GM12878 (cell line): ENCODE measurements at regions not wholly inside any gene's neighbourhood (a gene's known extent, or its start where the extent isn't known, plus 50 kb on each side); places are given as distances from the start of the nearest gene placed in this dataset.
"Not testable (repeated sequence)": the region's sequence is repeated elsewhere in the genome, so short reads cannot be mapped to it uniquely, and the experiment has no call there.

Experiments used
- ATAC-seq: fragments of 200-7000 bp; cut with Tn5 transposase; 3 replicates; pipeline ENCODE4 v1.9.1; 2020; ENCODE audit warnings: mild to moderate bottlenecking, moderate library complexity
- BruUV-seq: library from RNA; stranded (reverse); fragments of 400-500 nt; replicated peaks from 2 replicates; lab custom pipeline; 2021; lab: Mats Ljungman, UMichigan
- CTCF ChIA-PET: fragments of 300-600 bp; sonication (Branson Sonifier 250); formaldehyde crosslinking; extraction: SDS; loops from one replicate; lab custom pipeline; 2021; ENCODE audit warnings: inconsistent platforms; lab: Yijun Ruan, JAX
- POLR2A ChIA-PET: fragments of 350-600 bp; formaldehyde crosslinking; extraction: SDS; loops from one replicate; lab custom pipeline; 2021; ENCODE audit warnings: inconsistent platforms; lab: Charles Lee
- RAD21 ChIA-PET: fragments of 300-600 bp; sonication (Branson Sonifier 250); formaldehyde crosslinking; loops from one replicate; lab custom pipeline; 2023; ENCODE audit warnings: antibody characterized with exemption; ENCODE audit not compliant: unreplicated experiment; lab: Charles Lee
- SMC1A ChIA-PET: fragments of 300-600 bp; sonication (Branson Sonifier 250); formaldehyde crosslinking; loops from one replicate; lab custom pipeline; 2023; ENCODE audit not compliant: unreplicated experiment, uncharacterized antibody; lab: Charles Lee
- DNase-seq: peaks from one replicate; pipeline ENCODE4 v3.0.0-alpha.2; 2011; ENCODE audit warnings: low read depth, low spot score
- FAIRE-seq: peaks from 3 replicates; lab custom pipeline; 2011; peaks lifted over from hg19 to GRCh38; lab: Jason Lieb, UNC
- H2AFZ ChIP-seq: 2 replicates; pipeline ENCODE4 v1.6.0; 2011; ENCODE audit warnings: low read depth, low read length, control low read depth; ENCODE audit not compliant: control insufficient read depth
- H3K27ac ChIP-seq: 2 replicates; pipeline ENCODE4 v1.5.1; 2011; ENCODE audit warnings: control low read depth; ENCODE audit not compliant: control insufficient read depth, insufficient read depth
- H3K27me3 ChIP-seq, 2 experiments: replicated peaks in 1 of 2; 2 replicates each; pipeline versions ENCODE4 v1.6.0 to v1.6.1; 2011; ENCODE audit warnings: low read length in 1 of 2; ENCODE audit not compliant: control insufficient read depth in 2 of 2, insufficient read depth in 2 of 2
- H3K36me3 ChIP-seq, 2 experiments: 2 replicates each; pipeline ENCODE4 v1.5.1; 2011; ENCODE audit warnings: low read length in 1 of 2; ENCODE audit not compliant: control insufficient read depth in 2 of 2, insufficient read depth in 2 of 2
- H3K4me1 ChIP-seq: 2 replicates; pipeline ENCODE4 v1.6.1; 2011; ENCODE audit warnings: mild to moderate bottlenecking, low read length, moderate library complexity, mixed read lengths; ENCODE audit not compliant: control insufficient read depth, insufficient read depth
- H3K4me2 ChIP-seq: 2 replicates; pipeline ENCODE4 v1.6.0; 2011; ENCODE audit warnings: control low read depth; ENCODE audit not compliant: control insufficient read depth, insufficient read depth
- H3K4me3 ChIP-seq: fragments of 200-600 bp; sonication (generic); 2 replicates; pipeline ENCODE4 v1.5.1; 2016
- H3K79me2 ChIP-seq: 2 replicates; pipeline ENCODE4 v1.6.0; 2011; ENCODE audit warnings: low read length; ENCODE audit not compliant: control insufficient read depth, insufficient read depth
- H3K9ac ChIP-seq: 2 replicates; pipeline ENCODE4 v1.8.0; 2011; ENCODE audit warnings: low read length, control low read depth, mixed read lengths; ENCODE audit not compliant: control insufficient read depth, insufficient read depth
- H3K9me3 ChIP-seq: replicated peaks from 3 replicates; pipeline ENCODE4 v1.5.1; 2011; ENCODE audit warnings: mild to moderate bottlenecking, low read length; ENCODE audit not compliant: control insufficient read depth, insufficient read depth
- H4K20me1 ChIP-seq: 2 replicates; pipeline ENCODE4 v1.6.0; 2011; ENCODE audit not compliant: control insufficient read depth, insufficient read depth
- EED ChIP-seq: sonication (generic); IDR thresholded peaks from 2 replicates; pipeline ENCODE4 v1.6.1; 2016; ENCODE audit warnings: antibody characterized with exemption, low read depth
- SREBF2 ChIP-seq: IDR thresholded peaks from 2 replicates; pipeline ENCODE4 v1.6.1; 2012; ENCODE audit warnings: mild to moderate bottlenecking, low read length
- WGBS: methylation state at CpG from one replicate; pipeline ENCODE4 v1.1.6; 2016; ENCODE audit warnings: low lambda C conversion rate; ENCODE audit not compliant: insufficient replicate concordance, insufficient coverage; ENCODE audit errors: missing lambda C conversion rate; 5-methylcytosine and 5-hydroxymethylcytosine counted together
- in situ Hi-C: fragments of 300-500 bp; cut with MboI; formaldehyde crosslinking; loops from 9 replicates; pipeline ENCODE4 v1.14.3; 2018; ENCODE audit warnings: mixed read lengths
- intact Hi-C: fragments of 100-400 bp; cut with micrococcal nuclease; formaldehyde crosslinking; loops from one replicate; pipeline ENCODE4 v1.14.2; 2022; ENCODE audit not compliant: unreplicated experiment

DNA sequence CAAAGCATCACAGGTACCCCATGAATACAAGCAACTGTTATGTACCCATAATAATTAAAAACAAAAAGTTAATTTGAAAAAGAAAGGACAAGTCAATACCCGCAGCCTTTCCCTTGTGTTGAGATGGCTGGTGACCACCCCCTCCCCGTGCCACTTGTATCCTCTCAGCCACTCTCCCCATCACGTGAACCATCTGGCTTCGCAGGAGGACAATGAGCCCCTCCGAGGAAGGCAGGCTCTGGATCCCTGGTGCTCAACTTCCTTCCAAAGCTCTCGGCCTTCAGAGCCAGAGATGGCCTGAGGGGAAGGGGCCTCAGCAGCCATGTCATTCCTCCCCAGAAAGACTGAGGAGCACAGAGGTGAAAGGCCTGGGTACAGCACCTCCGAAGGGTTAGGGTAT is 120.4 kb upstream of the RAB4A start:
- WGBS: 35% methylated on average over 7 of the region's 7 CpGs
- no peak overlapping the region for H3K27ac ChIP-seq
- intact Hi-C loops (no loop called here), in situ Hi-C loops (no loop called here)
- peaks cover 4 to 12% of the 10 kb centered on the region in 2 experiments; a peak in 3 of 4 replicates for H3K27me3 ChIP-seq
- ChIA-PET CTCF (no interaction called here), POLR2A (no interaction called here), SMC1A (no interaction called here), RAD21 (no interaction called here)
- no TSS peak for BruUV-seq
- FAIRE-seq: no peak
- H3K9me3 ChIP-seq: no peaks in the 10 kb centered on the region
- no peak for ATAC-seq
- H3K4me2 ChIP-seq: no peak overlapping the region
- H4K20me1 ChIP-seq: no peaks in the 10 kb centered on the region
- H3K4me3 ChIP-seq: no peak overlapping the region
- H3K9ac ChIP-seq: no peak overlapping the region
- H3K79me2 ChIP-seq: no peaks in the 10 kb centered on the region
- no peak for TF ChIP-seq EED
- TF ChIP-seq SREBF2: no peak
- H3K36me3 ChIP-seq: no peaks in the 10 kb centered on the region
- no peak overlapping the region for H2AFZ ChIP-seq
- no peaks in the 10 kb centered on the region for H3K4me1 ChIP-seq
- no peak for DNase-seq

DNA sequence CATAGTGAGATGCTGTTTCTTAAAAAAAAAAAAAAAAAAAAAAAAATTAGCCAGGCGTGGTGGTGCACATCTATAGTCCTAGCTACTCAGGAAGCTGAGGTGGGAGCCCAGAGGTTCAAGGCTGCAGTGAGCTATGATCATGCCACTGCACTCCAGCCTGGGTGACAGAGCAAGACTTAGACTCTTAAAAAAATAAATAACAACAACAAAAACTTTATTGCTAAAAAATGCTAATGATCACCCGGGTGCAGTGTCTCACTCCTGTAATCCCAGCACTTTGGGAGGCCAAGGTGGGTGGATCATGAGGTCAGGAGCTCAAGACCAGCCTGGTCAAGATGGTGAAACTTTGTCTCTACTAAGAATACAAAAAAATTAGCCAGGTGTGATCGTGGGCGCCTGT is 119.5 kb upstream of the RAB4A start:
- H4K20me1 ChIP-seq, CTCF ChIA-PET, RAD21 ChIA-PET, intact Hi-C loops, ATAC-seq, BruUV-seq, H2AFZ ChIP-seq, H3K27ac ChIP-seq, H3K9me3 ChIP-seq, H3K4me1 ChIP-seq, H3K4me3 ChIP-seq, H3K9ac ChIP-seq, in situ Hi-C loops, H3K4me2 ChIP-seq, DNase-seq, FAIRE-seq, H3K36me3 ChIP-seq, H3K79me2 ChIP-seq, POLR2A ChIA-PET: not testable (repeated sequence)
- 0% methylated on average over 4 of the region's 4 CpGs for WGBS
- SMC1A ChIA-PET: interaction anchor here (0.6 kb wide), 1 partner anchor 31 kb away, joined by 3 read pairs; no protein-coding TSS in a partner anchor
- H3K27me3 ChIP-seq: peaks cover 2 to 12% of the 10 kb centered on the region in 2 experiments; a peak in 3 of 4 replicates
